HCT116 (cell line): ENCODE measurements at regions not wholly inside any gene's neighbourhood (a gene's known extent, or its start where the extent isn't known, plus 50 kb on each side); places are given as distances from the start of the nearest gene placed in this dataset.

Source experiments
- ATAC-seq: fragments of 200-7000 bp; cut with Tn5 transposase; 2 replicates; pipeline ENCODE4 v1.9.1; 2020; ENCODE audit warnings: mild to moderate bottlenecking, moderate library complexity
- BruUV-seq: library from RNA; stranded (reverse); fragments of 400-500 nt; replicated peaks from 2 replicates; lab custom pipeline; 2021; lab: Mats Ljungman, UMichigan
- CTCF ChIA-PET: fragments of 300-600 bp; sonication (Branson Sonifier 250); formaldehyde crosslinking; loops from one replicate; lab custom pipeline; 2021; ENCODE audit warnings: antibody characterized with exemption; lab: Charles Lee
- POLR2A ChIA-PET: fragments of 300-600, 350-600 bp; sonication (Branson Sonifier 250); formaldehyde crosslinking; loops from one replicate; lab custom pipeline; 2021; ENCODE audit warnings: antibody characterized with exemption; lab: Charles Lee
- RAD21 ChIA-PET, 2 experiments: fragments of 300-600 bp; sonication (Branson Sonifier 250); formaldehyde crosslinking; loops; one replicate each; lab custom pipeline; 2023; ENCODE audit warnings: low total read pairs in 2 of 2; ENCODE audit not compliant: uncharacterized antibody in 2 of 2, unreplicated experiment in 2 of 2, low non-redundant PET in 1 of 2; lab: Charles Lee
- DNase-seq: peaks from one replicate; pipeline ENCODE4 v3.0.0-alpha.2; 2010; ENCODE audit warnings: low read depth, low spot score
- H2AFZ ChIP-seq: fragments of 200-600 bp; shearing (Covaris generic), sonication (generic); 2 replicates; pipeline ENCODE4 v1.6.1; 2017; ENCODE audit warnings: low read depth, mixed run types, mixed read lengths, antibody characterized with exemption, low read length; ENCODE audit not compliant: poor library complexity, severe bottlenecking
- H3K27ac ChIP-seq: 2 replicates; pipeline ENCODE4 v1.5.1; 2012; ENCODE audit warnings: low read depth, low read length
- H3K27me3 ChIP-seq: fragments of 200-600 bp; sonication (generic); 2 replicates; pipeline ENCODE4 v1.6.1; 2016; ENCODE audit warnings: mixed run types, low read length, mixed read lengths; ENCODE audit not compliant: insufficient read depth
- H3K36me3 ChIP-seq, 2 experiments: fragments of 200-500 bp in 1 of 2; fragments of 200-600 bp in 1 of 2; sonication (Bioruptor generic) in 1 of 2; sonication (generic) in 1 of 2; 2 replicates each; pipeline versions ENCODE4 v1.5.1 to v1.6.1; 2014 to 2016; ENCODE audit warnings: low read length in 2 of 2, inconsistent platforms in 1 of 2, mixed read lengths in 1 of 2, mixed run types in 1 of 2; ENCODE audit not compliant: insufficient read depth in 2 of 2, control insufficient read depth in 1 of 2
- H3K4me1 ChIP-seq, 2 experiments: fragments of 200-600 bp in 1 of 2; sonication (generic) in 1 of 2; 2 replicates each; pipeline versions ENCODE4 v1.5.1 to v1.6.1; 2012 to 2017; ENCODE audit warnings: low read length in 2 of 2, inconsistent platforms in 1 of 2, mild to moderate bottlenecking in 1 of 2, mixed read lengths in 1 of 2, mixed run types in 1 of 2, moderate library complexity in 1 of 2; ENCODE audit not compliant: insufficient read depth in 2 of 2, control insufficient read depth in 1 of 2
- H3K4me2 ChIP-seq: fragments of 200-600 bp; sonication (generic); 2 replicates; pipeline ENCODE4 v1.6.1; 2017; ENCODE audit warnings: mixed run types, low read length, mixed read lengths
- H3K4me3 ChIP-seq, 2 experiments: fragments of 200-600 bp in 1 of 2; sonication (generic) in 1 of 2; replicated peaks in 1 of 2; 2 replicates each; pipeline ENCODE4 v1.5.1; 2011 to 2016; ENCODE audit warnings: low read length in 2 of 2, control low read depth in 1 of 2, low read depth in 1 of 2, mild to moderate bottlenecking in 1 of 2, mixed read lengths in 1 of 2, mixed run types in 1 of 2
- H3K79me2 ChIP-seq: fragments of 200-600 bp; sonication (generic); 2 replicates; pipeline ENCODE4 v1.6.1; 2017; ENCODE audit warnings: mild to moderate bottlenecking, mixed run types, low read length, moderate library complexity, mixed read lengths; ENCODE audit not compliant: insufficient read depth
- H3K9ac ChIP-seq: fragments of 200-600 bp; sonication (generic); 2 replicates; pipeline ENCODE4 v1.6.1; 2016; ENCODE audit warnings: low read length, mixed read lengths
- H3K9me2 ChIP-seq: fragments of 200-600 bp; sonication (generic), shearing (Covaris generic); 2 replicates; pipeline ENCODE4 v1.6.1; 2017; ENCODE audit warnings: mixed run types, mild to moderate bottlenecking, moderate library complexity; ENCODE audit not compliant: insufficient read depth
- H3K9me3 ChIP-seq, 2 experiments: fragments of 200-500 bp in 1 of 2; fragments of 200-600 bp in 1 of 2; sonication (Bioruptor generic) in 1 of 2; sonication (generic) in 1 of 2; 2 replicates each; pipeline ENCODE4 v1.6.1; 2014 to 2017; ENCODE audit warnings: low read length in 2 of 2, mixed read lengths in 2 of 2, inconsistent platforms in 1 of 2, low read depth in 1 of 2, mild to moderate bottlenecking in 1 of 2, mixed run types in 1 of 2, moderate library complexity in 1 of 2; ENCODE audit not compliant: control insufficient read depth in 1 of 2, insufficient read depth in 1 of 2
- H4K20me1 ChIP-seq: fragments of 200-600 bp; sonication (generic), shearing (Covaris generic); 2 replicates; pipeline ENCODE4 v1.6.1; 2017; ENCODE audit warnings: mixed run types, mild to moderate bottlenecking, moderate library complexity; ENCODE audit not compliant: insufficient read depth
- ATF3 ChIP-seq: IDR thresholded peaks from 2 replicates; pipeline ENCODE4 v1.6.1; 2012
- CBX3 ChIP-seq: IDR thresholded peaks from 2 replicates; pipeline ENCODE4 v1.6.1; 2012; ENCODE audit warnings: low read depth
- CTCF ChIP-seq, 3 experiments: fragments of 200-600 bp in 1 of 3; sonication (generic) in 1 of 3; IDR thresholded peaks in 2 of 3; conservative IDR thresholded peaks in 1 of 3; 2 replicates each; pipeline ENCODE4 v1.5.1; 2012 to 2017; ENCODE audit warnings: low read depth in 2 of 3, low read length in 2 of 3, antibody characterized with exemption in 1 of 3, borderline replicate concordance in 1 of 3, control low read depth in 1 of 3, mild to moderate bottlenecking in 1 of 3, mixed read lengths in 1 of 3, mixed run types in 1 of 3, moderate library complexity in 1 of 3; ENCODE audit not compliant: insufficient read depth in 1 of 3
- ELF1 ChIP-seq: IDR thresholded peaks from 2 replicates; pipeline ENCODE4 v1.6.1; 2012; ENCODE audit warnings: low read depth, borderline replicate concordance
- EZH2 ChIP-seq: fragments of 200-600 bp; sonication (generic); IDR thresholded peaks from 2 replicates; pipeline ENCODE4 v1.6.1; 2017; ENCODE audit warnings: antibody characterized with exemption, mixed run types
- EZH2phosphoT487 ChIP-seq: fragments of 200-600 bp; IDR thresholded peaks from 2 replicates; pipeline ENCODE4 v1.6.1; 2018; ENCODE audit warnings: antibody characterized with exemption, borderline replicate concordance
- FOSL1 ChIP-seq: IDR thresholded peaks from 2 replicates; pipeline ENCODE4 v1.6.1; 2012; ENCODE audit warnings: low read depth
- POLR2A ChIP-seq: IDR thresholded peaks from 2 replicates; pipeline ENCODE4 v1.7.0; 2011; ENCODE audit warnings: borderline replicate concordance; ENCODE audit not compliant: insufficient read depth, insufficient read length; ENCODE audit errors: extremely low read depth
- POLR2AphosphoS5 ChIP-seq: IDR thresholded peaks from 2 replicates; pipeline ENCODE4 v1.6.1; 2011; ENCODE audit warnings: mild to moderate bottlenecking, low read depth, low read length, moderate library complexity
- RAD21 ChIP-seq: IDR thresholded peaks from 2 replicates; pipeline ENCODE4 v1.6.1; 2012; ENCODE audit warnings: low read depth, mild to moderate bottlenecking
- SIN3A ChIP-seq: IDR thresholded peaks from 2 replicates; pipeline ENCODE4 v1.6.1; 2012; ENCODE audit warnings: low read depth
- SP1 ChIP-seq: IDR thresholded peaks from 2 replicates; pipeline ENCODE4 v1.6.1; 2012; ENCODE audit warnings: low read depth
- SRF ChIP-seq: IDR thresholded peaks from 2 replicates; pipeline ENCODE4 v1.6.1; 2012; ENCODE audit warnings: low read depth
- TCF7L2 ChIP-seq: IDR thresholded peaks from 2 replicates; pipeline ENCODE4 v1.7.0; 2011; ENCODE audit warnings: borderline replicate concordance, inconsistent platforms; ENCODE audit not compliant: insufficient read depth, insufficient read length; ENCODE audit errors: extremely low read depth
- YY1 ChIP-seq: IDR thresholded peaks from 2 replicates; pipeline ENCODE4 v1.6.1; 2011; ENCODE audit warnings: low read length, low read depth, moderate library complexity, mild to moderate bottlenecking; ENCODE audit not compliant: insufficient replicate concordance; ENCODE audit errors: extremely low read depth
- ZBTB33 ChIP-seq: IDR thresholded peaks from 2 replicates; pipeline ENCODE4 v1.6.1; 2011; ENCODE audit warnings: mild to moderate bottlenecking, low read length, moderate library complexity; ENCODE audit not compliant: insufficient replicate concordance; ENCODE audit errors: extremely low read depth
- ZFX ChIP-seq: fragments of 450-650 bp; IDR thresholded peaks from 2 replicates; pipeline ENCODE4 v1.6.1; 2017
- ZNF274 ChIP-seq: fragments of 200-500 bp; sonication (Bioruptor generic); IDR thresholded peaks from 2 replicates; pipeline ENCODE4 v1.6.1; 2014; ENCODE audit warnings: mild to moderate bottlenecking, low read depth, low read length, inconsistent platforms
- intact Hi-C: fragments of 100-400 bp; cut with micrococcal nuclease; formaldehyde crosslinking; loops from 2 replicates; pipeline ENCODE4 v1.10.0; 2022

- DNase-seq, result no peak
- Histone ChIP-seq H3K9me2 (no peaks in the 10 kb centered on the region), H3K9me3 (no peaks in the 10 kb centered on the region; a peak in 1 of 4 replicates), H2AFZ (no peak overlapping the region)
- CTCF ChIA-PET, result no interaction called here
- BruUV-seq, result no TSS peak
- RAD21 ChIA-PET, result no interaction called here
- intact Hi-C loops, result no loop called here
- TF ChIP-seq FOSL1 (no peak), ELF1 (no peak), CBX3 (no peak), EZH2phosphoT487 (no peak), SIN3A (no peak), ATF3 (no peak), ZBTB33 (no peak), TCF7L2 (no peak), ZNF274 (no peak), RAD21 (no peak), ZFX (no peak), CTCF (IDR thresholded peaks at IDR 0.05 in 2 of 3, conservative IDR thresholded peaks at IDR 0.05 in 1 of 3; ENCODE audit: borderline replicate concordance in 1 of 3, insufficient read depth in 1 of 3, low read depth in 2 of 3, low read length in 2 of 3) (no peak), POLR2A (no peak), YY1 (no peak), EZH2 (no peak), SP1 (no peak), POLR2AphosphoS5 (no peak), SRF (no peak)
- TF ChIP-seq, all 23 proteins: peak for 0
- Histone ChIP-seq H3K36me3 (no peaks in the 10 kb centered on the region), H3K27me3 (no peaks in the 10 kb centered on the region), H3K27ac (no peak overlapping the region), H4K20me1 (no peaks in the 10 kb centered on the region), H3K9ac (no peak overlapping the region), H3K4me1 (no peaks in the 10 kb centered on the region), H3K79me2 (no peaks in the 10 kb centered on the region), H3K4me3 (no peak overlapping the region), H3K4me2 (no peak overlapping the region)
- POLR2A ChIA-PET, result no interaction called here
- no peak for ATAC-seq
These were observed 376.7 kb downstream of the ALG10 start for GRCh38 chr12:34398706-34399630.
